ENCODE measurements at regions not wholly inside any gene's neighbourhood (a gene's known extent, or its start where the extent isn't known, plus 50 kb on each side); places are given as distances from the start of the nearest gene placed in this dataset.

- DNase-seq (ENCODE audit: low read depth, low spot score): no peak
- H3K4me3 Mint-ChIP-seq: no peak overlapping the region
- H3K27ac Mint-ChIP-seq (ENCODE audit: unreplicated experiment): no peak overlapping the region
- H3K27me3 Mint-ChIP-seq (ENCODE audit: low read depth): peaks cover 2% of the 10 kb centered on the region
- H3K9me3 Mint-ChIP-seq: peaks cover 6% of the 10 kb centered on the region
- no peak for TF ChIP-seq CTCF (conservative IDR thresholded peaks at IDR 0.05)
- H3K4me1 Mint-ChIP-seq: no peaks in the 10 kb centered on the region
- peaks cover 3% of the 10 kb centered on the region for H3K36me3 Mint-ChIP-seq (ENCODE audit: low read depth)
Observed at GRCh38 chr11:79845002-79845709, 404.3 kb upstream of the TENM4 start.

GRCh38 chr11:79834015-79834414 lies 393.2 kb upstream of the TENM4 start:
- H3K27me3 Mint-ChIP-seq (ENCODE audit: low read depth): peaks cover 7% of the 10 kb centered on the region
- H3K9me3 Mint-ChIP-seq: no peaks in the 10 kb centered on the region
- TF ChIP-seq CTCF (conservative IDR thresholded peaks at IDR 0.05): no peak
- no peak overlapping the region for H3K27ac Mint-ChIP-seq (ENCODE audit: unreplicated experiment)
- no peaks in the 10 kb centered on the region for H3K36me3 Mint-ChIP-seq (ENCODE audit: low read depth)
- H3K4me1 Mint-ChIP-seq: no peaks in the 10 kb centered on the region
- no peak overlapping the region for H3K4me3 Mint-ChIP-seq
- DNase-seq (ENCODE audit: low read depth, low spot score): no peak

GRCh38 chr11:79830446-79830845 lies 389.6 kb upstream of the TENM4 start:
- Mint-ChIP-seq H3K36me3 (ENCODE audit: low read depth) (no peaks in the 10 kb centered on the region), H3K27me3 (ENCODE audit: low read depth) (peaks cover 7% of the 10 kb centered on the region), H3K9me3 (no peaks in the 10 kb centered on the region), H3K4me3 (no peak overlapping the region), H3K27ac (ENCODE audit: unreplicated experiment) (no peak overlapping the region), H3K4me1 (no peaks in the 10 kb centered on the region)
- DNase-seq (ENCODE audit: low read depth, low spot score): no peak
- TF ChIP-seq CTCF (conservative IDR thresholded peaks at IDR 0.05): no peak

GRCh38 chr11:79829891-79830290 lies 389.1 kb upstream of the TENM4 start:
- DNase-seq (ENCODE audit: low read depth, low spot score): no peak
- Mint-ChIP-seq H3K27ac (ENCODE audit: unreplicated experiment) (no peak overlapping the region), H3K27me3 (ENCODE audit: low read depth) (peaks cover 7% of the 10 kb centered on the region), H3K4me3 (no peak overlapping the region), H3K4me1 (no peaks in the 10 kb centered on the region), H3K36me3 (ENCODE audit: low read depth) (no peaks in the 10 kb centered on the region), H3K9me3 (no peaks in the 10 kb centered on the region)
- TF ChIP-seq CTCF (conservative IDR thresholded peaks at IDR 0.05): no peak

GRCh38 chr11:79822766-79823165 lies 381.9 kb upstream of the TENM4 start:
- no peaks in the 10 kb centered on the region for H3K4me1 Mint-ChIP-seq
- H3K9me3 Mint-ChIP-seq: peaks cover 3% of the 10 kb centered on the region
- H3K27me3 Mint-ChIP-seq (ENCODE audit: low read depth): no peaks in the 10 kb centered on the region
- no peak for TF ChIP-seq CTCF (conservative IDR thresholded peaks at IDR 0.05)
- H3K4me3 Mint-ChIP-seq: no peak overlapping the region
- no peak overlapping the region for H3K27ac Mint-ChIP-seq (ENCODE audit: unreplicated experiment)
- no peak for DNase-seq (ENCODE audit: low read depth, low spot score)
- H3K36me3 Mint-ChIP-seq (ENCODE audit: low read depth): no peaks in the 10 kb centered on the region

Data from neural crest cell (in vitro differentiated cells).